ENCODE measurements at regions not wholly inside any gene's neighbourhood (a gene's known extent, or its start where the extent isn't known, plus 50 kb on each side); places are given as distances from the start of the nearest gene placed in this dataset.

DNA sequence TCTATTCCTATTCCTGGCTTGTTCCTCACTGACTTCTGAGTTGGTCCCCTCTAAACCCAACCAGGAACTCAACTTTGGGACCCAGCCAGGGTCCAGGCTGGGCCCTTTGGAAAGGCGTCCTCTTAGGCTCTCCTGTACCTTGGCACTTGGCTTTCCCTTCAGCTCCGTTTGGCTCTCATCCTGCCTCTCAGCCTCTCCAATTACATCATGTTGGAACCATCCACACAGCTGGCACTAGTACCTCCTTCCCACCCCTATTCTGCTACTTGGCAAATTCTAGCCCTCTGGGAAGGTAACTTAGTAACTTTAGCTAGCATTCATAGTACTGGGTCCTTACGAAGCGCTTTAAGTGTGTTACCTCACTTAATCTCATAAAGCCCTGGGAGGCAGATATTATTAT, 205.3 kb upstream of the HABP2 start:
- intact Hi-C loops (cut with micrococcal nuclease) = no loop called here
- Histone ChIP-seq H3K4me3 (no peak overlapping the region), H3K9me3 (replicated peaks) (no peaks in the 10 kb centered on the region), H3K27me3 (ENCODE audit: low read depth) (no peaks in the 10 kb centered on the region), H3K4me1 (no peaks in the 10 kb centered on the region), H3K36me3 (no peaks in the 10 kb centered on the region), H3K27ac (replicated peaks) (no peak overlapping the region)
- TF ChIP-seq CTCF (IDR thresholded peaks at IDR 0.05; ENCODE audit: borderline replicate concordance) = no peak
- peak; percentile 16 for DNase-seq

DNA sequence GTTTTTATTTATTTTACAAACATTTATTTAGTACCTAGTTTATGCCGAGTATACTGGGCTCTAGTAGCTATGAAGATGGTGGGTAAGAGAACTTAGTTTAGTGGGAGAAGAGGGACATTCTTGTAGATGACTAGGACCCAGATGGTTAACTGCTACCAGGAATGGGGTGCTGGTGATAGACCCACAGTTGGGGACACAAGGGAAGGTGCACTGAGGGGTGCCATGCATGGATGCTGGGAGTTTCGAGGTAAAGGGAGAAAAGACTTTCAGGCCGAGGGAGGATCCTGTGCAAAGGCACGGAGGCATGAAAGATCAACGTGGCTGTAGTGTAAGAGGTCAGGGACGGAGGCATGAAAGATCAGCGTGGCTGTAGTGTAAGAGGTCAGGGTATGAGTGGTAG, 204.2 kb upstream of the HABP2 start:
- TF ChIP-seq CTCF (IDR thresholded peaks at IDR 0.05; ENCODE audit: borderline replicate concordance) = no peak

DNA sequence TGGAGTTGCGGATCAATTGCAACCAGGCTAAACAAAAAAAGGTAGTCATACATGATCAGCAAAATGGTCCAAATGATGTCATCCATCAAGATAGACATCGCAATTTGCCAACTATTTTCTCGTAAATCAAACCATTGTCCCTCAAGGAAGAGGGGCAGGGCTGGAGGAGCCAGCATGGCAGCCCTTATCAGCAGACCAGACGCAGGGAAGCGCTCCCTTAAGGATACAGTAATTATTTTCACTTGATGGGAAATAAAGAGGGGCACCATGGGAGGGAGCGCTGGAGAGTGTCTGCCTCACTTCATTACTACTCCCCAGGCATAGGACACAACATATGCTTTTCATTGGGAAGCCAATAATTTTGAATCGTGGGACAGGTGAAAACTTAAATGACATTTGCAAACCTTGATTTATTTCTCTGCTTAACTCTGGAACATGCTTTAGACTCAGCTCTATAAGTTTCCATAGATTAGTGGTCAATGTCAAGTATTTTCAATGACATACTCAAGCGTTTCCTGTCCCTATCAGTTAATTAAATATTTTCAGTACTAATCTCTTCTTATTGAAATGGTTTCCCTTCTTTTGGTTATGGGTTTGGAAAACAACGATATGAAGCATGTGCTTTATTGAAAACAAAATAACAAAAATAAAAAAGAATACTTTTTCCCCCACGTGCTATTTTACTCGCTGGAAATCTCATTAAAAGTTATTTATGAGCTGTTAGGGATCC, 202.4 kb upstream of the HABP2 start:
- Histone ChIP-seq H3K9me3 (replicated peaks) (no peaks in the 10 kb centered on the region), H3K27ac (replicated peaks) (no peak overlapping the region), H3K36me3 (no peaks in the 10 kb centered on the region), H3K4me1 (no peaks in the 10 kb centered on the region), H3K27me3 (ENCODE audit: low read depth) (peaks cover 12% of the 10 kb centered on the region), H3K4me3 (no peak overlapping the region)
- intact Hi-C loops (cut with micrococcal nuclease) = no loop called here
- no peak for TF ChIP-seq CTCF (IDR thresholded peaks at IDR 0.05; ENCODE audit: borderline replicate concordance)
- no peak for DNase-seq

More for the DNA sequence above, 204.2 kb upstream of the HABP2 start:
- no peak overlapping the region for H3K4me3 ChIP-seq
- H3K36me3 ChIP-seq = no peaks in the 10 kb centered on the region
- DNase-seq = no peak
- no peaks in the 10 kb centered on the region for H3K4me1 ChIP-seq
- no peak overlapping the region for H3K27ac ChIP-seq (replicated peaks)
- H3K27me3 ChIP-seq (ENCODE audit: low read depth) = no peaks in the 10 kb centered on the region
- no peaks in the 10 kb centered on the region for H3K9me3 ChIP-seq (replicated peaks)
- intact Hi-C loops (cut with micrococcal nuclease) = no loop called here

- Histone ChIP-seq H3K36me3 (no peaks in the 10 kb centered on the region), H3K27me3 (ENCODE audit: low read depth) (peaks cover 29% of the 10 kb centered on the region)
Measured at GRCh38 chr10:113354711-113355110, 198.1 kb upstream of the HABP2 start.

DNA sequence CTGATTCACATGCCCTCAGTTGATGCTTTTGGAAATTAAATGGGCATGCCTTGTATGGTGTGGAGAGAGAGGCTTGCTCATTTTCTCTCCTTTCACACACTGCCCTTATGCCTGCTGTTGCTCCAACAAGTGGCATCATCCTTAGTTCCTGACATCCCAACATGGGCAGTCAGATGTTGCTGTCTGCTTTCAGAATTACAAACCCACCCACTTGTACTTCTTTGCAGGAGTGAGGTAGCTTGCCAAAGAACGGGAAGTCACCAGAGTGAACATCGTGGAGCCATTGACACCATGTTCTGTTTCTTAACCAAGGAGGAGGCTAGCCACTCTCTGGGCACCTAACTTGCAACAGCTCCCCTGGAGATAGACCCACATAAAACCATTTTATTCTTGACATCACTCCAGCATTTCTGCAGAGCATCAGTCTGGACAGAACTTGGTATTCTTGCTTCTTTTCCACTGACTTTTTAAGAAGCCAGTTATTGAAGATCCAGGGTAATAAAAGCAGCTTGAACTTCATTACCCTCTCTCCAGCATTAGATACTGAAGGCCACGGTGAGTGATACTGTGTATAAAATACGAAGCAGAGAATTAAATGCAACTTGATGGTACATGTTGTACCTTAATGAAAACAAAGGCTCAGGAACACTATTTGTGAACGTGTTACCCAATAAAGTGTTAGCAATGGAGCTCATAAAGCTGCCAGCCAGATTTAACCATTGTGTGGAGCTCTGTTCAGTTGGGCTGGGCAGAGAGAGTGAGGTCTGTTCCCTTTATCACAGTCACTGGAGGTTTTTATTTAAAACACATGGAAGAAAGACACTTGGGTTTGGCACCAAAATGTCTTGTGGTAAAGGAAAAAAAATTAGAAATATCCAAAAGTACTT, 195.8 kb upstream of the HABP2 start:
- no peak for DNase-seq
- no peak overlapping the region for H3K27ac ChIP-seq (replicated peaks)
- H3K4me3 ChIP-seq = no peak overlapping the region
- peaks cover 37% of the 10 kb centered on the region for H3K27me3 ChIP-seq (ENCODE audit: low read depth)
- no peaks in the 10 kb centered on the region for H3K4me1 ChIP-seq
- intact Hi-C loops (cut with micrococcal nuclease) = no loop called here
- no peaks in the 10 kb centered on the region for H3K36me3 ChIP-seq
- H3K9me3 ChIP-seq (replicated peaks) = no peaks in the 10 kb centered on the region
- TF ChIP-seq CTCF (IDR thresholded peaks at IDR 0.05; ENCODE audit: borderline replicate concordance) = no peak

More at GRCh38 chr10:113354711-113355110, 198.1 kb upstream of the HABP2 start:
- Histone ChIP-seq H3K4me3 (no peak overlapping the region), H3K4me1 (no peaks in the 10 kb centered on the region), H3K9me3 (replicated peaks) (no peaks in the 10 kb centered on the region), H3K27ac (replicated peaks) (no peak overlapping the region)
- intact Hi-C loops (cut with micrococcal nuclease) = no loop called here
- DNase-seq = no peak
- no peak for TF ChIP-seq CTCF (IDR thresholded peaks at IDR 0.05; ENCODE audit: borderline replicate concordance)

Measured in left ventricle myocardium inferior (tissue), 1 donor.